HCT116 (cell line): ENCODE measurements at regions not wholly inside any gene's neighbourhood (a gene's known extent, or its start where the extent isn't known, plus 50 kb on each side); places are given as distances from the start of the nearest gene placed in this dataset.

ENCODE experiments used
- ATAC-seq: fragments of 200-7000 bp; cut with Tn5 transposase; 2 replicates; pipeline ENCODE4 v1.9.1; 2020; ENCODE audit warnings: mild to moderate bottlenecking, moderate library complexity
- BruUV-seq: library from RNA; stranded (reverse); fragments of 400-500 nt; replicated peaks from 2 replicates; lab custom pipeline; 2021; lab: Mats Ljungman, UMichigan
- CTCF ChIA-PET: fragments of 300-600 bp; sonication (Branson Sonifier 250); formaldehyde crosslinking; loops from one replicate; lab custom pipeline; 2021; ENCODE audit warnings: antibody characterized with exemption; lab: Charles Lee
- POLR2A ChIA-PET: fragments of 300-600, 350-600 bp; sonication (Branson Sonifier 250); formaldehyde crosslinking; loops from one replicate; lab custom pipeline; 2021; ENCODE audit warnings: antibody characterized with exemption; lab: Charles Lee
- RAD21 ChIA-PET, 2 experiments: fragments of 300-600 bp; sonication (Branson Sonifier 250); formaldehyde crosslinking; loops; one replicate each; lab custom pipeline; 2023; ENCODE audit warnings: low total read pairs in 2 of 2; ENCODE audit not compliant: uncharacterized antibody in 2 of 2, unreplicated experiment in 2 of 2, low non-redundant PET in 1 of 2; lab: Charles Lee
- DNase-seq: peaks from one replicate; pipeline ENCODE4 v3.0.0-alpha.2; 2010; ENCODE audit warnings: low read depth, low spot score
- H2AFZ ChIP-seq: fragments of 200-600 bp; shearing (Covaris generic), sonication (generic); 2 replicates; pipeline ENCODE4 v1.6.1; 2017; ENCODE audit warnings: low read depth, mixed run types, mixed read lengths, antibody characterized with exemption, low read length; ENCODE audit not compliant: poor library complexity, severe bottlenecking
- H3K27ac ChIP-seq: 2 replicates; pipeline ENCODE4 v1.5.1; 2012; ENCODE audit warnings: low read depth, low read length
- H3K27me3 ChIP-seq: fragments of 200-600 bp; sonication (generic); 2 replicates; pipeline ENCODE4 v1.6.1; 2016; ENCODE audit warnings: mixed run types, low read length, mixed read lengths; ENCODE audit not compliant: insufficient read depth
- H3K36me3 ChIP-seq, 2 experiments: fragments of 200-500 bp in 1 of 2; fragments of 200-600 bp in 1 of 2; sonication (Bioruptor generic) in 1 of 2; sonication (generic) in 1 of 2; 2 replicates each; pipeline versions ENCODE4 v1.5.1 to v1.6.1; 2014 to 2016; ENCODE audit warnings: low read length in 2 of 2, inconsistent platforms in 1 of 2, mixed read lengths in 1 of 2, mixed run types in 1 of 2; ENCODE audit not compliant: insufficient read depth in 2 of 2, control insufficient read depth in 1 of 2
- H3K4me1 ChIP-seq, 2 experiments: fragments of 200-600 bp in 1 of 2; sonication (generic) in 1 of 2; 2 replicates each; pipeline versions ENCODE4 v1.5.1 to v1.6.1; 2012 to 2017; ENCODE audit warnings: low read length in 2 of 2, inconsistent platforms in 1 of 2, mild to moderate bottlenecking in 1 of 2, mixed read lengths in 1 of 2, mixed run types in 1 of 2, moderate library complexity in 1 of 2; ENCODE audit not compliant: insufficient read depth in 2 of 2, control insufficient read depth in 1 of 2
- H3K4me2 ChIP-seq: fragments of 200-600 bp; sonication (generic); 2 replicates; pipeline ENCODE4 v1.6.1; 2017; ENCODE audit warnings: mixed run types, low read length, mixed read lengths
- H3K4me3 ChIP-seq, 2 experiments: fragments of 200-600 bp in 1 of 2; sonication (generic) in 1 of 2; replicated peaks in 1 of 2; 2 replicates each; pipeline ENCODE4 v1.5.1; 2011 to 2016; ENCODE audit warnings: low read length in 2 of 2, control low read depth in 1 of 2, low read depth in 1 of 2, mild to moderate bottlenecking in 1 of 2, mixed read lengths in 1 of 2, mixed run types in 1 of 2
- H3K79me2 ChIP-seq: fragments of 200-600 bp; sonication (generic); 2 replicates; pipeline ENCODE4 v1.6.1; 2017; ENCODE audit warnings: mild to moderate bottlenecking, mixed run types, low read length, moderate library complexity, mixed read lengths; ENCODE audit not compliant: insufficient read depth
- H3K9ac ChIP-seq: fragments of 200-600 bp; sonication (generic); 2 replicates; pipeline ENCODE4 v1.6.1; 2016; ENCODE audit warnings: low read length, mixed read lengths
- H3K9me2 ChIP-seq: fragments of 200-600 bp; sonication (generic), shearing (Covaris generic); 2 replicates; pipeline ENCODE4 v1.6.1; 2017; ENCODE audit warnings: mixed run types, mild to moderate bottlenecking, moderate library complexity; ENCODE audit not compliant: insufficient read depth
- H3K9me3 ChIP-seq, 2 experiments: fragments of 200-500 bp in 1 of 2; fragments of 200-600 bp in 1 of 2; sonication (Bioruptor generic) in 1 of 2; sonication (generic) in 1 of 2; 2 replicates each; pipeline ENCODE4 v1.6.1; 2014 to 2017; ENCODE audit warnings: low read length in 2 of 2, mixed read lengths in 2 of 2, inconsistent platforms in 1 of 2, low read depth in 1 of 2, mild to moderate bottlenecking in 1 of 2, mixed run types in 1 of 2, moderate library complexity in 1 of 2; ENCODE audit not compliant: control insufficient read depth in 1 of 2, insufficient read depth in 1 of 2
- H4K20me1 ChIP-seq: fragments of 200-600 bp; sonication (generic), shearing (Covaris generic); 2 replicates; pipeline ENCODE4 v1.6.1; 2017; ENCODE audit warnings: mixed run types, mild to moderate bottlenecking, moderate library complexity; ENCODE audit not compliant: insufficient read depth
- ATF3 ChIP-seq: IDR thresholded peaks from 2 replicates; pipeline ENCODE4 v1.6.1; 2012
- CBX3 ChIP-seq: IDR thresholded peaks from 2 replicates; pipeline ENCODE4 v1.6.1; 2012; ENCODE audit warnings: low read depth
- CEBPB ChIP-seq: IDR thresholded peaks from 2 replicates; pipeline ENCODE4 v1.6.1; 2012; ENCODE audit warnings: low read depth
- EGR1 ChIP-seq: IDR thresholded peaks from 2 replicates; pipeline ENCODE4 v1.6.1; 2012; ENCODE audit warnings: low read depth
- ELF1 ChIP-seq: IDR thresholded peaks from 2 replicates; pipeline ENCODE4 v1.6.1; 2012; ENCODE audit warnings: low read depth, borderline replicate concordance
- EZH2 ChIP-seq: fragments of 200-600 bp; sonication (generic); IDR thresholded peaks from 2 replicates; pipeline ENCODE4 v1.6.1; 2017; ENCODE audit warnings: antibody characterized with exemption, mixed run types
- EZH2phosphoT487 ChIP-seq: fragments of 200-600 bp; IDR thresholded peaks from 2 replicates; pipeline ENCODE4 v1.6.1; 2018; ENCODE audit warnings: antibody characterized with exemption, borderline replicate concordance
- FOSL1 ChIP-seq: IDR thresholded peaks from 2 replicates; pipeline ENCODE4 v1.6.1; 2012; ENCODE audit warnings: low read depth
- JUND ChIP-seq: IDR thresholded peaks from 2 replicates; pipeline ENCODE4 v1.6.1; 2012
- RAD21 ChIP-seq: IDR thresholded peaks from 2 replicates; pipeline ENCODE4 v1.6.1; 2012; ENCODE audit warnings: low read depth, mild to moderate bottlenecking
- REST ChIP-seq: IDR thresholded peaks from 2 replicates; pipeline ENCODE4 v1.6.1; 2012; ENCODE audit warnings: low read depth
- SIN3A ChIP-seq: IDR thresholded peaks from 2 replicates; pipeline ENCODE4 v1.6.1; 2012; ENCODE audit warnings: low read depth
- SP1 ChIP-seq: IDR thresholded peaks from 2 replicates; pipeline ENCODE4 v1.6.1; 2012; ENCODE audit warnings: low read depth
- SRF ChIP-seq: IDR thresholded peaks from 2 replicates; pipeline ENCODE4 v1.6.1; 2012; ENCODE audit warnings: low read depth
- YY1 ChIP-seq: IDR thresholded peaks from 2 replicates; pipeline ENCODE4 v1.6.1; 2011; ENCODE audit warnings: low read length, low read depth, moderate library complexity, mild to moderate bottlenecking; ENCODE audit not compliant: insufficient replicate concordance; ENCODE audit errors: extremely low read depth
- intact Hi-C: fragments of 100-400 bp; cut with micrococcal nuclease; formaldehyde crosslinking; loops from 2 replicates; pipeline ENCODE4 v1.10.0; 2022
- TF ChIP-seq, protein P1 (sequence below), 3 experiments: fragments of 200-600 bp in 1 of 3; sonication (generic) in 1 of 3; IDR thresholded peaks in 2 of 3; conservative IDR thresholded peaks in 1 of 3; 2 replicates each; pipeline ENCODE4 v1.5.1; 2012 to 2017; ENCODE audit warnings: low read depth in 2 of 3, low read length in 2 of 3, antibody characterized with exemption in 1 of 3, borderline replicate concordance in 1 of 3, control low read depth in 1 of 3, mild to moderate bottlenecking in 1 of 3, mixed read lengths in 1 of 3, mixed run types in 1 of 3, moderate library complexity in 1 of 3; ENCODE audit not compliant: insufficient read depth in 1 of 3

GRCh38 chr4:123068081-123068480 lies 145.7 kb upstream of the NUDT6 start:
- RAD21 ChIA-PET = no interaction called here
- TF ChIP-seq ELF1 = no peak
- DNase-seq = no peak
- BruUV-seq = no TSS peak
- CTCF ChIA-PET = interaction anchor here (1.5 kb wide), 1 partner anchor 8 kb away, joined by 4 read pairs; no protein-coding TSS in a partner anchor
- Histone ChIP-seq H3K9me2 (no peaks in the 10 kb centered on the region), H3K9ac (no peak overlapping the region), H4K20me1 (no peaks in the 10 kb centered on the region), H3K9me3 (no peaks in the 10 kb centered on the region), H3K4me3 (no peak overlapping the region), H3K4me1 (no peaks in the 10 kb centered on the region), H3K27me3 (no peaks in the 10 kb centered on the region), H2AFZ (no peak overlapping the region), H3K4me2 (no peak overlapping the region), H3K79me2 (no peaks in the 10 kb centered on the region), H3K27ac (no peak overlapping the region), H3K36me3 (no peaks in the 10 kb centered on the region)
- intact Hi-C loops = no loop called here
- POLR2A ChIA-PET = no interaction called here
- no peak for ATAC-seq

DNA sequence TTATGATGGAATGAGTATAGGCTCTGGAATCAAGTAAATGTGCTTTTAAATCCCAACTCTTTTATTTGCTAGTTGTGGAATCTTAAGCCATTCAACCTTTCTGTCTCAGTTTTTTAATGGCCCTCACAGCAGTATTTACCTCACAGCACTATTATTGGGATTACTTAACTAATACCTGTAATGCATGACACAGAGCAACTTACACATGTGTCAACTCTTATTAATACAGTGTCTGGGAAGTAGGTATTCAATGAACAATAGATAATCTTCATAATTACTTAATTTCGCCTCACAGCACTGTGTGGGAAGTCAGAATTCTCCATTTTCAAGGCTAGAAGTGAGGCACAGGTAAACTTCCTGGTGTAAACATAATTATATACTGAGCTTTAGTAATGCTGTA lies 149.7 kb upstream of the NUDT6 start:
- CTCF ChIA-PET = no interaction called here
- no peaks in the 10 kb centered on the region for H3K36me3 ChIP-seq
- H3K4me3 ChIP-seq = no peak overlapping the region
- DNase-seq = no peak
- ATAC-seq = no peak
- RAD21 ChIA-PET = no interaction called here
- H4K20me1 ChIP-seq = no peaks in the 10 kb centered on the region
- H2AFZ ChIP-seq = no peak overlapping the region
- H3K79me2 ChIP-seq = no peaks in the 10 kb centered on the region
- intact Hi-C loops = no loop called here
- H3K27ac ChIP-seq = no peak overlapping the region
- BruUV-seq = no TSS peak
- POLR2A ChIA-PET = no interaction called here
- no peaks in the 10 kb centered on the region for H3K27me3 ChIP-seq
- H3K4me2 ChIP-seq = no peak overlapping the region
- H3K4me1 ChIP-seq = no peaks in the 10 kb centered on the region
- no peaks in the 10 kb centered on the region for H3K9me3 ChIP-seq
- no peak overlapping the region for H3K9ac ChIP-seq
- H3K9me2 ChIP-seq = no peaks in the 10 kb centered on the region
- TF ChIP-seq FOSL1 (no peak), SIN3A (no peak), REST (no peak), EZH2 (no peak), EZH2phosphoT487 (no peak), SP1 (no peak), JUND (no peak), CEBPB (no peak), SRF (no peak), EGR1 (no peak), ATF3 (no peak), ELF1 (no peak), RAD21 (no peak), YY1 (no peak), CBX3 (no peak)
- TF ChIP-seq, protein P1, sequence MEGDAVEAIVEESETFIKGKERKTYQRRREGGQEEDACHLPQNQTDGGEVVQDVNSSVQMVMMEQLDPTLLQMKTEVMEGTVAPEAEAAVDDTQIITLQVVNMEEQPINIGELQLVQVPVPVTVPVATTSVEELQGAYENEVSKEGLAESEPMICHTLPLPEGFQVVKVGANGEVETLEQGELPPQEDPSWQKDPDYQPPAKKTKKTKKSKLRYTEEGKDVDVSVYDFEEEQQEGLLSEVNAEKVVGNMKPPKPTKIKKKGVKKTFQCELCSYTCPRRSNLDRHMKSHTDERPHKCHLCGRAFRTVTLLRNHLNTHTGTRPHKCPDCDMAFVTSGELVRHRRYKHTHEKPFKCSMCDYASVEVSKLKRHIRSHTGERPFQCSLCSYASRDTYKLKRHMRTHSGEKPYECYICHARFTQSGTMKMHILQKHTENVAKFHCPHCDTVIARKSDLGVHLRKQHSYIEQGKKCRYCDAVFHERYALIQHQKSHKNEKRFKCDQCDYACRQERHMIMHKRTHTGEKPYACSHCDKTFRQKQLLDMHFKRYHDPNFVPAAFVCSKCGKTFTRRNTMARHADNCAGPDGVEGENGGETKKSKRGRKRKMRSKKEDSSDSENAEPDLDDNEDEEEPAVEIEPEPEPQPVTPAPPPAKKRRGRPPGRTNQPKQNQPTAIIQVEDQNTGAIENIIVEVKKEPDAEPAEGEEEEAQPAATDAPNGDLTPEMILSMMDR (IDR thresholded peaks at IDR 0.05 in 2 of 3, conservative IDR thresholded peaks at IDR 0.05 in 1 of 3; ENCODE audit: borderline replicate concordance in 1 of 3, insufficient read depth in 1 of 3, low read depth in 2 of 3, low read length in 2 of 3) = no peak
